ENCODE measurements at regions not wholly inside any gene's neighbourhood (a gene's known extent, or its start where the extent isn't known, plus 50 kb on each side); places are given as distances from the start of the nearest gene placed in this dataset.

- H3K9me3 ChIP-seq (ENCODE audit: low read length): no peaks in the 10 kb centered on the region
- no peaks in the 10 kb centered on the region for H4K20me1 ChIP-seq (ENCODE audit: insufficient read depth)
- H3K4me2 ChIP-seq (ENCODE audit: low read length): no peak overlapping the region
- H3K27ac ChIP-seq (ENCODE audit: low read length): no peak overlapping the region
- no peaks in the 10 kb centered on the region for H3K27me3 ChIP-seq (ENCODE audit: insufficient read depth, low read depth, low read length)
- H3K9ac ChIP-seq (ENCODE audit: low read length): no peak overlapping the region
- TF ChIP-seq EZH2 (IDR thresholded peaks at IDR 0.05; ENCODE audit: borderline replicate concordance, insufficient read depth, low read length, poor library complexity, severe bottlenecking) (no peak), TAF1 (IDR thresholded peaks at IDR 0.05; ENCODE audit: low read depth) (no peak), SMC3 (conservative IDR thresholded peaks at IDR 0.05; ENCODE audit: poor library complexity) (peak; percentile 98), MXI1 (conservative IDR thresholded peaks at IDR 0.05; ENCODE audit: poor library complexity, severe bottlenecking) (no peak), CTCF (IDR thresholded peaks at IDR 0.05; ENCODE audit: poor library complexity, severe bottlenecking) (peak; percentile 90), POLR2AphosphoS5 (IDR thresholded peaks at IDR 0.05) (no peak), REST (IDR thresholded peaks at IDR 0.05; ENCODE audit: borderline replicate concordance) (no peak), EP300 (conservative IDR thresholded peaks at IDR 0.05; ENCODE audit: poor library complexity, severe bottlenecking) (no peak), RAD21 (conservative IDR thresholded peaks at IDR 0.05) (peak; percentile 96)
- no peaks in the 10 kb centered on the region for H3F3A ChIP-seq (ENCODE audit: insufficient read depth, low read length, poor library complexity, severe bottlenecking)
- H2AFZ ChIP-seq (ENCODE audit: low read depth, low read length): no peak overlapping the region
- H3K4me3 ChIP-seq (ENCODE audit: low read length): no peak overlapping the region
- H3K79me2 ChIP-seq (replicated peaks; ENCODE audit: insufficient read depth, low read length): peaks cover 13% of the 10 kb centered on the region
- H3K9me2 ChIP-seq (ENCODE audit: insufficient read depth, low read length): no peaks in the 10 kb centered on the region
- H3K36me3 ChIP-seq (ENCODE audit: insufficient read depth, low read length): no peaks in the 10 kb centered on the region
Measured at GRCh38 chr2:207474863-207475485, 54.8 kb upstream of the CREB1 start.

GRCh38 chr2:207475546-207475945, 54.2 kb upstream of the CREB1 start:
- Histone ChIP-seq H3K27me3 (ENCODE audit: insufficient read depth, low read depth, low read length) (no peaks in the 10 kb centered on the region), H4K20me1 (ENCODE audit: insufficient read depth) (no peaks in the 10 kb centered on the region), H3K9me3 (ENCODE audit: low read length) (no peaks in the 10 kb centered on the region), H3K9ac (ENCODE audit: low read length) (no peak overlapping the region), H3F3A (ENCODE audit: insufficient read depth, low read length, poor library complexity, severe bottlenecking) (no peaks in the 10 kb centered on the region), H3K36me3 (ENCODE audit: insufficient read depth, low read length) (no peaks in the 10 kb centered on the region), H3K79me2 (replicated peaks; ENCODE audit: insufficient read depth, low read length) (peaks cover 13% of the 10 kb centered on the region), H3K27ac (ENCODE audit: low read length) (no peak overlapping the region), H3K9me2 (ENCODE audit: insufficient read depth, low read length) (no peaks in the 10 kb centered on the region), H3K4me3 (ENCODE audit: low read length) (no peak overlapping the region), H2AFZ (ENCODE audit: low read depth, low read length) (no peak overlapping the region), H3K4me2 (ENCODE audit: low read length) (no peak overlapping the region)
- TF ChIP-seq TAF1 (IDR thresholded peaks at IDR 0.05; ENCODE audit: low read depth): no peak
- no peak for TF ChIP-seq POLR2AphosphoS5 (IDR thresholded peaks at IDR 0.05)
- TF ChIP-seq RAD21 (conservative IDR thresholded peaks at IDR 0.05): no peak
- TF ChIP-seq EP300 (conservative IDR thresholded peaks at IDR 0.05; ENCODE audit: poor library complexity, severe bottlenecking): no peak
- no peak for TF ChIP-seq CTCF (IDR thresholded peaks at IDR 0.05; ENCODE audit: poor library complexity, severe bottlenecking)
- TF ChIP-seq EZH2 (IDR thresholded peaks at IDR 0.05; ENCODE audit: borderline replicate concordance, insufficient read depth, low read length, poor library complexity, severe bottlenecking): no peak
- TF ChIP-seq SMC3 (conservative IDR thresholded peaks at IDR 0.05; ENCODE audit: poor library complexity): no peak
- TF ChIP-seq REST (IDR thresholded peaks at IDR 0.05; ENCODE audit: borderline replicate concordance): no peak
- no peak for TF ChIP-seq MXI1 (conservative IDR thresholded peaks at IDR 0.05; ENCODE audit: poor library complexity, severe bottlenecking)
